ENCODE measurements at regions not wholly inside any gene's neighbourhood (a gene's known extent, or its start where the extent isn't known, plus 50 kb on each side); places are given as distances from the start of the nearest gene placed in this dataset.

- TF ChIP-seq CTCF (IDR thresholded peaks at IDR 0.05) = no peak
- TF ChIP-seq EZH2 (IDR thresholded peaks at IDR 0.05; ENCODE audit: borderline replicate concordance, insufficient read depth, low read depth, low read length, poor library complexity, severe bottlenecking) = no peak
Observed at GRCh38 chr5:38765399-38765861, 80.4 kb upstream of the OSMR start.
